ENCODE measurements at regions not wholly inside any gene's neighbourhood (a gene's known extent, or its start where the extent isn't known, plus 50 kb on each side); places are given as distances from the start of the nearest gene placed in this dataset.

GRCh38 chr2:120631724-120632123 lies 103.9 kb upstream of the GLI2 start:
- TF ChIP-seq CTCF (IDR thresholded peaks at IDR 0.05): no peak
- no peak for TF ChIP-seq EP300 (IDR thresholded peaks at IDR 0.05)
